GM12878 (cell line): ENCODE measurements at regions not wholly inside any gene's neighbourhood (a gene's known extent, or its start where the extent isn't known, plus 50 kb on each side); places are given as distances from the start of the nearest gene placed in this dataset.
A peak's percentile ranks its signal among the peaks of the same experiment; 100 is the strongest.

Source experiments
- ATAC-seq: fragments of 200-7000 bp; cut with Tn5 transposase; 3 replicates; pipeline ENCODE4 v1.9.1; 2020; ENCODE audit warnings: mild to moderate bottlenecking, moderate library complexity
- BruUV-seq: library from RNA; stranded (reverse); fragments of 400-500 nt; replicated peaks from 2 replicates; lab custom pipeline; 2021; lab: Mats Ljungman, UMichigan
- CTCF ChIA-PET: fragments of 300-600 bp; sonication (Branson Sonifier 250); formaldehyde crosslinking; extraction: SDS; loops from one replicate; lab custom pipeline; 2021; ENCODE audit warnings: inconsistent platforms; lab: Yijun Ruan, JAX
- POLR2A ChIA-PET: fragments of 350-600 bp; formaldehyde crosslinking; extraction: SDS; loops from one replicate; lab custom pipeline; 2021; ENCODE audit warnings: inconsistent platforms; lab: Charles Lee
- RAD21 ChIA-PET: fragments of 300-600 bp; sonication (Branson Sonifier 250); formaldehyde crosslinking; loops from one replicate; lab custom pipeline; 2023; ENCODE audit warnings: antibody characterized with exemption; ENCODE audit not compliant: unreplicated experiment; lab: Charles Lee
- SMC1A ChIA-PET: fragments of 300-600 bp; sonication (Branson Sonifier 250); formaldehyde crosslinking; loops from one replicate; lab custom pipeline; 2023; ENCODE audit not compliant: unreplicated experiment, uncharacterized antibody; lab: Charles Lee
- DNase-seq: peaks from one replicate; pipeline ENCODE4 v3.0.0-alpha.2; 2011; ENCODE audit warnings: low read depth, low spot score
- FAIRE-seq: peaks from 3 replicates; lab custom pipeline; 2011; peaks lifted over from hg19 to GRCh38; lab: Jason Lieb, UNC
- H2AFZ ChIP-seq: 2 replicates; pipeline ENCODE4 v1.6.0; 2011; ENCODE audit warnings: low read depth, low read length, control low read depth; ENCODE audit not compliant: control insufficient read depth
- H3K27ac ChIP-seq: 2 replicates; pipeline ENCODE4 v1.5.1; 2011; ENCODE audit warnings: control low read depth; ENCODE audit not compliant: control insufficient read depth, insufficient read depth
- H3K27me3 ChIP-seq, 2 experiments: replicated peaks in 1 of 2; 2 replicates each; pipeline versions ENCODE4 v1.6.0 to v1.6.1; 2011; ENCODE audit warnings: low read length in 1 of 2; ENCODE audit not compliant: control insufficient read depth in 2 of 2, insufficient read depth in 2 of 2
- H3K36me3 ChIP-seq, 2 experiments: 2 replicates each; pipeline ENCODE4 v1.5.1; 2011; ENCODE audit warnings: low read length in 1 of 2; ENCODE audit not compliant: control insufficient read depth in 2 of 2, insufficient read depth in 2 of 2
- H3K4me1 ChIP-seq: 2 replicates; pipeline ENCODE4 v1.6.1; 2011; ENCODE audit warnings: mild to moderate bottlenecking, low read length, moderate library complexity, mixed read lengths; ENCODE audit not compliant: control insufficient read depth, insufficient read depth
- H3K4me2 ChIP-seq: 2 replicates; pipeline ENCODE4 v1.6.0; 2011; ENCODE audit warnings: control low read depth; ENCODE audit not compliant: control insufficient read depth, insufficient read depth
- H3K4me3 ChIP-seq: fragments of 200-600 bp; sonication (generic); 2 replicates; pipeline ENCODE4 v1.5.1; 2016
- H3K79me2 ChIP-seq: 2 replicates; pipeline ENCODE4 v1.6.0; 2011; ENCODE audit warnings: low read length; ENCODE audit not compliant: control insufficient read depth, insufficient read depth
- H3K9ac ChIP-seq: 2 replicates; pipeline ENCODE4 v1.8.0; 2011; ENCODE audit warnings: low read length, control low read depth, mixed read lengths; ENCODE audit not compliant: control insufficient read depth, insufficient read depth
- H3K9me3 ChIP-seq: replicated peaks from 3 replicates; pipeline ENCODE4 v1.5.1; 2011; ENCODE audit warnings: mild to moderate bottlenecking, low read length; ENCODE audit not compliant: control insufficient read depth, insufficient read depth
- H4K20me1 ChIP-seq: 2 replicates; pipeline ENCODE4 v1.6.0; 2011; ENCODE audit not compliant: control insufficient read depth, insufficient read depth
- EZH2 ChIP-seq: IDR thresholded peaks from 2 replicates; pipeline ENCODE4 v1.6.1; 2012; ENCODE audit warnings: low read depth, mild to moderate bottlenecking, control low read depth, inconsistent platforms, low read length, borderline replicate concordance; ENCODE audit not compliant: control insufficient read depth
- IKZF1 ChIP-seq: fragments of 450-650 bp; conservative IDR thresholded peaks from 2 replicates; pipeline ENCODE4 v1.6.1; 2017; ENCODE audit warnings: antibody characterized with exemption, mild to moderate bottlenecking
- KAT2A ChIP-seq: conservative IDR thresholded peaks from 2 replicates; pipeline ENCODE4 v1.6.1; 2011; ENCODE audit warnings: low read depth, low read length; ENCODE audit not compliant: control insufficient read depth
- NR2F1 ChIP-seq: fragments of 450-650 bp; conservative IDR thresholded peaks from 2 replicates; pipeline ENCODE4 v1.6.1; 2017; ENCODE audit warnings: mild to moderate bottlenecking
- POU2F2 ChIP-seq: IDR thresholded peaks from 3 replicates; pipeline ENCODE4 v1.6.1; 2011; ENCODE audit warnings: low read depth, mild to moderate bottlenecking, low read length, borderline replicate concordance
- RUNX3 ChIP-seq: IDR thresholded peaks from 2 replicates; pipeline ENCODE4 v1.6.1; 2012; ENCODE audit warnings: low read length, inconsistent platforms
- WGBS: methylation state at CpG from one replicate; pipeline ENCODE4 v1.1.6; 2016; ENCODE audit warnings: low lambda C conversion rate; ENCODE audit not compliant: insufficient replicate concordance, insufficient coverage; ENCODE audit errors: missing lambda C conversion rate; 5-methylcytosine and 5-hydroxymethylcytosine counted together
- in situ Hi-C: fragments of 300-500 bp; cut with MboI; formaldehyde crosslinking; loops from 9 replicates; pipeline ENCODE4 v1.14.3; 2018; ENCODE audit warnings: mixed read lengths
- intact Hi-C: fragments of 100-400 bp; cut with micrococcal nuclease; formaldehyde crosslinking; loops from one replicate; pipeline ENCODE4 v1.14.2; 2022; ENCODE audit not compliant: unreplicated experiment

- POLR2A ChIA-PET = no interaction called here
- CTCF ChIA-PET = interaction anchor here (0.6 to 1.5 kb wide), 3 partner anchors 9 to 1768 kb away, joined by 3 to 4 read pairs (median 3); no protein-coding TSS in a partner anchor
- ATAC-seq (no peak), FAIRE-seq (no peak), DNase-seq (peak; percentile 1)
- Histone ChIP-seq H3K9me3 (no peaks in the 10 kb centered on the region), H3K9ac (no peak overlapping the region), H3K4me3 (no peak overlapping the region), H3K79me2 (no peaks in the 10 kb centered on the region), H4K20me1 (no peaks in the 10 kb centered on the region), H3K4me1 (no peaks in the 10 kb centered on the region), H3K27me3 (no peaks in the 10 kb centered on the region), H2AFZ (no peak overlapping the region), H3K36me3 (no peaks in the 10 kb centered on the region), H3K27ac (no peak overlapping the region), H3K4me2 (no peak overlapping the region)
- TF ChIP-seq POU2F2 = 0 out of 3 replicates have a peak, but pooled peaks have one; percentile 47
- TF ChIP-seq IKZF1 = 0 out of 2 replicates have a peak, but pooled peaks have one; percentile 18
- peak; percentile 39; the same call in 1 of the 2 replicates for TF ChIP-seq RUNX3
- no peak for TF ChIP-seq KAT2A
- no peak for TF ChIP-seq EZH2
- TF ChIP-seq NR2F1 = peak; percentile 50
- in situ Hi-C loops (no loop called here), intact Hi-C loops (no loop called here)
- no TSS peak for BruUV-seq
- SMC1A ChIA-PET = interaction anchor here (0.9 to 1.6 kb wide), 5 partner anchors 24 to 65 kb away, joined by 3 to 5 read pairs (median 4); no protein-coding TSS in a partner anchor
- RAD21 ChIA-PET = interaction anchor here (0.7 to 1.0 kb wide), 2 partner anchors 65 to 69 kb away, joined by 3 to 4 read pairs; no protein-coding TSS in a partner anchor
- 0% methylated on average over 2 of the region's 2 CpGs for WGBS
Measured at GRCh38 chr9:107816561-107817021, 327.0 kb upstream of the KLF4 start.
